ENCODE measurements at regions not wholly inside any gene's neighbourhood (a gene's known extent, or its start where the extent isn't known, plus 50 kb on each side); places are given as distances from the start of the nearest gene placed in this dataset.

- Histone ChIP-seq H3K4me1 (ENCODE audit: control insufficient read depth, insufficient read depth, low read length) (no peaks in the 10 kb centered on the region), H3K27me3 (ENCODE audit: control insufficient read depth, insufficient read depth, low read length, poor library complexity, severe bottlenecking) (no peaks in the 10 kb centered on the region), H3K9ac (ENCODE audit: extremely low read depth, low read length, poor library complexity, severe bottlenecking) (no peak overlapping the region), H3K27ac (ENCODE audit: low read depth, low read length) (no peak overlapping the region), H3K36me3 (ENCODE audit: control insufficient read depth, insufficient read depth, low read length) (no peaks in the 10 kb centered on the region), H3K4me3 (ENCODE audit: low read length) (no peak overlapping the region), H3K9me3 (ENCODE audit: control insufficient read depth, low read length) (peaks cover 16% of the 10 kb centered on the region)
- WGBS, 2 experiments (ENCODE audit: insufficient coverage in 1 of 2, insufficient read length in 1 of 2) = 85 to 92% methylated on average over 5 to 14 of the region's 14 CpGs
- no peak for DNase-seq
- no peaks in the 10 kb centered on the region for H3K9me3 Mint-ChIP-seq
- H3K27ac Mint-ChIP-seq = no peak overlapping the region
- H3K36me3 Mint-ChIP-seq (ENCODE audit: low read depth) = no peaks in the 10 kb centered on the region
- no peaks in the 10 kb centered on the region for H3K4me1 Mint-ChIP-seq
- TF ChIP-seq CTCF (conservative IDR thresholded peaks at IDR 0.05) = no peak
- H3K4me3 Mint-ChIP-seq = no peak overlapping the region
- H3K27me3 Mint-ChIP-seq (ENCODE audit: insufficient read depth) = no peaks in the 10 kb centered on the region
These were observed 156.4 kb upstream of the KL start for GRCh38 chr13:32859707-32860292.

GRCh38 chr13:32861304-32861703, 154.9 kb upstream of the KL start:
- TF ChIP-seq CTCF (conservative IDR thresholded peaks at IDR 0.05) = no peak
- no peaks in the 10 kb centered on the region for H3K4me1 ChIP-seq (ENCODE audit: control insufficient read depth, insufficient read depth, low read length)
- no peaks in the 10 kb centered on the region for H3K9me3 Mint-ChIP-seq
- peak overlapping the region; percentile 12 for H3K4me3 ChIP-seq (ENCODE audit: low read length)
- peaks cover 16% of the 10 kb centered on the region for H3K9me3 ChIP-seq (ENCODE audit: control insufficient read depth, low read length)
- H3K4me1 Mint-ChIP-seq = no peaks in the 10 kb centered on the region
- no peaks in the 10 kb centered on the region for H3K36me3 ChIP-seq (ENCODE audit: control insufficient read depth, insufficient read depth, low read length)
- no peak overlapping the region for H3K9ac ChIP-seq (ENCODE audit: extremely low read depth, low read length, poor library complexity, severe bottlenecking)
- no peak overlapping the region for H3K4me3 Mint-ChIP-seq
- WGBS, 2 experiments (ENCODE audit: insufficient coverage in 1 of 2, insufficient read length in 1 of 2) = 83 to 93% methylated on average over 2 to 3 of the region's 3 CpGs
- DNase-seq = no peak
- no peak overlapping the region for H3K27ac ChIP-seq (ENCODE audit: low read depth, low read length)
- H3K27me3 Mint-ChIP-seq (ENCODE audit: insufficient read depth) = no peaks in the 10 kb centered on the region
- H3K27me3 ChIP-seq (ENCODE audit: control insufficient read depth, insufficient read depth, low read length, poor library complexity, severe bottlenecking) = no peaks in the 10 kb centered on the region
- H3K27ac Mint-ChIP-seq = no peak overlapping the region
- no peaks in the 10 kb centered on the region for H3K36me3 Mint-ChIP-seq (ENCODE audit: low read depth)

GRCh38 chr13:32863596-32863995, 152.6 kb upstream of the KL start:
- no peaks in the 10 kb centered on the region for H3K27me3 Mint-ChIP-seq (ENCODE audit: insufficient read depth)
- H3K4me3 ChIP-seq (ENCODE audit: low read length) = no peak overlapping the region
- H3K9me3 ChIP-seq (ENCODE audit: control insufficient read depth, low read length) = peaks cover 16% of the 10 kb centered on the region
- peaks cover 3% of the 10 kb centered on the region for H3K9me3 Mint-ChIP-seq
- H3K27ac Mint-ChIP-seq = no peak overlapping the region
- no peaks in the 10 kb centered on the region for H3K4me1 ChIP-seq (ENCODE audit: control insufficient read depth, insufficient read depth, low read length)
- H3K9ac ChIP-seq (ENCODE audit: extremely low read depth, low read length, poor library complexity, severe bottlenecking) = no peak overlapping the region
- no peaks in the 10 kb centered on the region for H3K27me3 ChIP-seq (ENCODE audit: control insufficient read depth, insufficient read depth, low read length, poor library complexity, severe bottlenecking)
- no peaks in the 10 kb centered on the region for H3K36me3 ChIP-seq (ENCODE audit: control insufficient read depth, insufficient read depth, low read length)
- no peaks in the 10 kb centered on the region for H3K4me1 Mint-ChIP-seq
- TF ChIP-seq CTCF (conservative IDR thresholded peaks at IDR 0.05) = no peak
- H3K4me3 Mint-ChIP-seq = no peak overlapping the region
- H3K36me3 Mint-ChIP-seq (ENCODE audit: low read depth) = no peaks in the 10 kb centered on the region
- WGBS, 2 experiments (ENCODE audit: insufficient coverage in 1 of 2, insufficient read length in 1 of 2) = 95 to 100% methylated on average over 1 to 3 of the region's 3 CpGs
- DNase-seq = no peak
- H3K27ac ChIP-seq (ENCODE audit: low read depth, low read length) = no peak overlapping the region
